GM18909 (cell line): ENCODE measurements at regions not wholly inside any gene's neighbourhood (a gene's known extent, or its start where the extent isn't known, plus 50 kb on each side); places are given as distances from the start of the nearest gene placed in this dataset.
A peak's percentile ranks its signal among the peaks of the same experiment; 100 is the strongest.
"Not testable (repeated sequence)": the region's sequence is repeated elsewhere in the genome, so short reads cannot be mapped to it uniquely, and the experiment has no call there.

Experiments
- ATAC-seq: cut with Tn5 transposase; IDR thresholded peaks from one replicate; pipeline ENCODE4 v1.9.1; 2021; ENCODE audit warnings: mild to moderate bottlenecking; ENCODE audit not compliant: unreplicated experiment, poor library complexity

DNA sequence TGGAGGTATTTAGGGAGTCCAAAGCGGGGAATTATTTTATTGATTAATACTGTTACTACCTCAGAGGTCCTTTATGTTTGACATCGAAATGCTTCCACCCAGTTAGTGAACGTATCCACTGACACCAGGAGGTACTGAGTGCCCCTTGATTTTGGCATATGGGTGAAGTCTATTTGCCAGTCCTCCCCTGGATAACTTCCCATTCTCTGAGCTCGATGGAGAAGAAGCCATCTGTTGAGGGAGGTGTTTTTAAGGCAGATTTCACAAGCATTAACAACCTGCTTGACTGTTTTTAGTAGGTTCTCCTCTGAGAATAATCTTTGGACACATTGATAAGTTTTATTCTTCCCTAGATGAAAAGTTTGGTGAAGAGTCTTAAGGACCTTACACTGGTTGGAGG, 165.3 kb upstream of the NREP start:
- no peak for ATAC-seq

GRCh38 chr5:111921691-111922090, 164.7 kb upstream of the NREP start:
- ATAC-seq: not testable (repeated sequence)

GRCh38 chr5:111914966-111915636, 158.1 kb upstream of the NREP start:
- no peak for ATAC-seq

- no peak for ATAC-seq
Measured at GRCh38 chr5:111902436-111902835, 145.4 kb upstream of the NREP start.

- ATAC-seq: no peak
Measured at GRCh38 chr5:111901296-111901695, 144.3 kb upstream of the NREP start.

- no peak for ATAC-seq
Measured at GRCh38 chr5:111892949-111893348, 136.0 kb upstream of the NREP start.

GRCh38 chr5:111887706-111888105, 130.7 kb upstream of the NREP start:
- ATAC-seq: no peak

DNA sequence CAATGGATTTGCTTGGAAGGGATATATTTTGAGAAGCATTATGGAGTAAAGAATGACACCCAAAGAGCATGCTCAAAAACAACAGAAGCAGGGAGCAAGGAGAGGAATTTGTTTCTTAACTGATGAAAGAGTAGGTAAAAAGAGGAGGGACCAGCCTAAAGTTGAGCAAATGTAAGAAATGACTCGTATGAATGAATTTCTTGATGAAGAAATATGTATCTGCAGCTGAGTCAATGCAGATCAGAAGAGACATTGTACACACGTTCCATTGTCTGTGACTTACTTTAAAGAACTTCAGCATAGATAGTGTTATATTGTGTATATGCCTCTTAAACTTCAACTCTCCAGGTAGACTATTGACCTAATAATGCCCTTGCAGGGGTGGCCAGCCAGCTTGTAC, 112.7 kb upstream of the NREP start:
- ATAC-seq: no peak

- ATAC-seq: no peak
Measured at GRCh38 chr5:111865356-111865755, 108.4 kb upstream of the NREP start.

DNA sequence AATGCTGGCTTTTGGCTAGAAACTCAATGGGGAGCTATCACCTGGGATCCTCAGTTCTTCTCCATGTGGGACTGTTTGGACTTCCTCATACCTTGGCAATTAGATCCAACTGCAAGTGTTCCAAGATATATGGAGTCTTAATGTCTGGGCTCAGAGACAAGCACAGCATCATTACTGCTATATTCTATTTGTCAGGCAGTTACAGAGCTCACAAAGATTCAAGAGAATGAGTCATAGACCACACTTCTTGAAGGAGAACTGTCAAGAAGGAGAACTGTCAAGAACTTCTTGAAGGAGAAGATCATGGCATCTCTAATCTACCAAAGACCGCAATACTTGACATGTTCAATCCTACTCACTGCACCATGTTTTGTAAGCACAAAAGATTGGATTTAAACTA, 106.8 kb upstream of the NREP start:
- no peak for ATAC-seq

DNA sequence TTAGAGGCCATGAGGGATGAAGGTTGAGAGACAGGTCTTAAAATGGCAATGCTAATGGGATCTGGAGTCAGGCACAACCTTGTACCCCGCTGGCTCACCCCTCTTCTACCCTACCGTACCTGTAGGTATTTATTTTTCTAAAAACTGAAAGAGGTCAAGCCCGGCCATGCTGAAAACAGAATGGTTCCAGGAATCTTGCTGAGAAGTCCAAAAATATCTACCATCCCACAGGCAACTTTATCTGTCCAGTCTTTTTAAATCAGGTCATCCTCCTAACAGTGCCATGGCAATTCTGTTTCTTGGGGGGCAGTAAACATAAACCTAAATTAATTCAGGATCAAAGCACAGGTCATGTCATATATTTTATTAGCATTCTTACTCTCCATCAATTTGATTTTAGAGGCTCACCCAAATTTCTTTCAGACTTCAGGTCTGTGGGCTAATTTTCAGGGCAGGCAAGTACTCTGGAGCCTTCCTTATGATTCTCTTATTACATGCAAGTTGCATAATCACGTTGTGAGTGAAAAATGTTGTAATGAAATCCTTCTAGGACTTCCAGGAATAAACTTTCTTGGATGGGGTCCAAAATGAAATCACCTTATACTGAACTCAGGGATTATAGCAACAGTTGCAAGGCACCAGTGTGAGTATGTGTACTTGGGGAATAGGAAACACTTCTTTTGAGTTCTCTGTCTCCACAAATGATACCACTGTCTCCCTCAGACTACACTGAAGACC, 102.7 kb upstream of the NREP start:
- ATAC-seq: no peak

GRCh38 chr5:111859031-111859430, 102.0 kb upstream of the NREP start:
- ATAC-seq: no peak

- ATAC-seq: no peak
Measured at GRCh38 chr5:111857623-111858022, 100.6 kb upstream of the NREP start.

DNA sequence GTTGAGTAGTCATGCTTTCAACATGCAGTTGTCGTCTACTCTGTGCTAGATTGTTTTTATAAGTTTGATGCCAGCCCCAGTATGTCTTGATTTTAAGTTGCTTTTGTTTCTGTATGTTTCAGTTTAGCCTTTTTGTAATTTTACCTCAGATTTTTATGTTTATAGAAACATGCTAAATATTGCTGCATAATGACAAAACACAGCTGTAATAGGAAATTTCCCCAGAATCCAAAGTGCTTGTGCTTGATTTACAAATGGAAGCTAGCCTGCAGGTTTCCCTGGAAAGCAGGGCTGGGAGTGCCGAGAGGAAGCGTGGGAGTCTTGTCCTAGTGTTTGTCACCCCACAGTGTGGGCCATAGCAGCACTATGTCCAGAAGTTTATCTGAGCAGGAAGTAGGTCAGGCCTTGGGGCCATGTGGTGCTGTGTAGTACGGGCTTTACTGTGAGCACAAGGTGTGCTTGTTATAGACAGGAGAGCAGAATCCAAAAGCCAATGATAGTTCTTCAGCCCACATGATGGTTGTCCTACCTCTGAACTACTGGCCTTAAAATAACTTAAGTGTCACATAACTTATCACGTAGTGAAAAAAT, 100.0 kb upstream of the NREP start:
- ATAC-seq: no peak

GRCh38 chr5:111855356-111855755, 98.4 kb upstream of the NREP start:
- ATAC-seq: no peak

GRCh38 chr5:111854186-111854585, 97.2 kb upstream of the NREP start:
- peak; percentile 27 for ATAC-seq

GRCh38 chr5:111853748-111854147, 96.8 kb upstream of the NREP start:
- ATAC-seq: peak; percentile 85

GRCh38 chr5:111851631-111852548, 94.9 kb upstream of the NREP start:
- no peak for ATAC-seq

DNA sequence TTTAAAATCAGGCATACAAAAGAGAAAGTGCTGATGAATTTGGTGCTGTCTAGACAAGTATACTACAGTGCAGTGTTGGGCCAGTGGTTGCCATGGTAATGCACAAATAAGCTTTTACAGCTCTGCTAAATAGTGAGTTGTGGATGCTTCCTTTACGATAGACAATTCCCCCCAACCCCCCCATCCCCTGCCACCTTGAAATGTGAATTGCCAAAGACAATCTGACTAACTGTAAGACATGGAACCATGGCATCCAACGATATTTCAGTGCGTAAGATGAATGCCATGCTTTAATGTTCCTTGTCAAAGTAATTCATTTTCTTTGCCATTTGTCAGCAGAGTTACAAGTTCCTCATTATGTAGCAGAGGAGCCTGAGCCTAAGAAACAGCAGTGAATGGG, 91.5 kb upstream of the NREP start:
- no peak for ATAC-seq

- no peak for ATAC-seq
Measured at GRCh38 chr5:111847052-111847925, 90.3 kb upstream of the NREP start.
